ENCODE measurements at regions not wholly inside any gene's neighbourhood (a gene's known extent, or its start where the extent isn't known, plus 50 kb on each side); places are given as distances from the start of the nearest gene placed in this dataset.

DNA sequence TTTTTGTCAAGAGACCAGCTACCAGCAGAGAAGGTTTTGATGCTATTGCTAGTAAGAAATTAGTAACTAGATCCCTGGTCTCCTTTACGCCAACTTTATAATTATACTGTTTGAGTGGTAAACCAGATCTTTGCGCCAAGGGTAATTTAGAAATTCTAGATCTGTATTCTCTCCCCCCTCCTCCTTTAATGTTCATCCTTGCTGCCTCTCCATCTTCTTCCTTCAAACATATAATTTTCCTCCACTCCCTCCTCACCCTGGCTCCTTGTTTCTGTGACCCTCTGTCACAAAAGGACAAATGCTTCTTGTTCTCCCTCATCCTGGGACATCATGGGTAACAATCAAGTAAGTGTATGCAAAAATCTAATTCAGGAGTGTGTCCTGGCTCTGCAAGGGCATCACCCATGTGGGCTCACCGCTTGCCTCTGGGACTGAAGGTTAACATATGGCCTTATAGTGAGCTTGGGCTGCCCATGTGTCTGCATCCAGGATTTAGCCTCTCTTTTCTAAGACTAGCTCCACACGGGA is 121.2 kb downstream of the BAMBI start:
- TF ChIP-seq JUNB (IDR thresholded peaks at IDR 0.05; ENCODE audit: unreplicated experiment) (no peak), NANOG (IDR thresholded peaks at IDR 0.05; ENCODE audit: borderline replicate concordance) (no peak), CTCF (conservative IDR thresholded peaks at IDR 0.05; ENCODE audit: low read depth in 2 of 2) (no peak), EZH2 (IDR thresholded peaks at IDR 0.05; ENCODE audit: low read depth, unreplicated experiment) (no peak), POLR2AphosphoS5 (IDR thresholded peaks at IDR 0.05; ENCODE audit: low read depth) (no peak), ETS1 (IDR thresholded peaks at IDR 0.05) (no peak)
- TF ChIP-seq, protein P1, sequence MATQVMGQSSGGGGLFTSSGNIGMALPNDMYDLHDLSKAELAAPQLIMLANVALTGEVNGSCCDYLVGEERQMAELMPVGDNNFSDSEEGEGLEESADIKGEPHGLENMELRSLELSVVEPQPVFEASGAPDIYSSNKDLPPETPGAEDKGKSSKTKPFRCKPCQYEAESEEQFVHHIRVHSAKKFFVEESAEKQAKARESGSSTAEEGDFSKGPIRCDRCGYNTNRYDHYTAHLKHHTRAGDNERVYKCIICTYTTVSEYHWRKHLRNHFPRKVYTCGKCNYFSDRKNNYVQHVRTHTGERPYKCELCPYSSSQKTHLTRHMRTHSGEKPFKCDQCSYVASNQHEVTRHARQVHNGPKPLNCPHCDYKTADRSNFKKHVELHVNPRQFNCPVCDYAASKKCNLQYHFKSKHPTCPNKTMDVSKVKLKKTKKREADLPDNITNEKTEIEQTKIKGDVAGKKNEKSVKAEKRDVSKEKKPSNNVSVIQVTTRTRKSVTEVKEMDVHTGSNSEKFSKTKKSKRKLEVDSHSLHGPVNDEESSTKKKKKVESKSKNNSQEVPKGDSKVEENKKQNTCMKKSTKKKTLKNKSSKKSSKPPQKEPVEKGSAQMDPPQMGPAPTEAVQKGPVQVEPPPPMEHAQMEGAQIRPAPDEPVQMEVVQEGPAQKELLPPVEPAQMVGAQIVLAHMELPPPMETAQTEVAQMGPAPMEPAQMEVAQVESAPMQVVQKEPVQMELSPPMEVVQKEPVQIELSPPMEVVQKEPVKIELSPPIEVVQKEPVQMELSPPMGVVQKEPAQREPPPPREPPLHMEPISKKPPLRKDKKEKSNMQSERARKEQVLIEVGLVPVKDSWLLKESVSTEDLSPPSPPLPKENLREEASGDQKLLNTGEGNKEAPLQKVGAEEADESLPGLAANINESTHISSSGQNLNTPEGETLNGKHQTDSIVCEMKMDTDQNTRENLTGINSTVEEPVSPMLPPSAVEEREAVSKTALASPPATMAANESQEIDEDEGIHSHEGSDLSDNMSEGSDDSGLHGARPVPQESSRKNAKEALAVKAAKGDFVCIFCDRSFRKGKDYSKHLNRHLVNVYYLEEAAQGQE (IDR thresholded peaks at IDR 0.05; ENCODE audit: unreplicated experiment), result no peak

Measured in GM23338 (cell line).